Adrenal gland (tissue), 5 donors: ENCODE measurements at regions not wholly inside any gene's neighbourhood (a gene's known extent, or its start where the extent isn't known, plus 50 kb on each side); places are given as distances from the start of the nearest gene placed in this dataset.

Source experiments
- POLR2A ChIP-seq, 2 donors: fragments of 450-650 bp; IDR thresholded peaks; one replicate each; pipeline ENCODE4 v1.6.1; 2017; ENCODE audit warnings: antibody characterized with exemption in 2 of 2, mild to moderate bottlenecking in 2 of 2, moderate library complexity in 1 of 2
- TF ChIP-seq, protein P1 (sequence below), 6 experiments: fragments of 450-650 bp in 4 of 6; fragments of 200-600 bp in 2 of 6; sonication (generic) in 1 of 6; IDR thresholded peaks; 1 replicate in 5 of 6; 2 replicates in 1 of 6; pipeline versions ENCODE4 v1.5.1 to v1.8.0; 2016 to 2021; ENCODE audit warnings: antibody characterized with exemption in 6 of 6, mild to moderate bottlenecking in 2 of 6, moderate library complexity in 1 of 6
- donor health status: DM: no; HTN: no; CAD: no.

DNA sequence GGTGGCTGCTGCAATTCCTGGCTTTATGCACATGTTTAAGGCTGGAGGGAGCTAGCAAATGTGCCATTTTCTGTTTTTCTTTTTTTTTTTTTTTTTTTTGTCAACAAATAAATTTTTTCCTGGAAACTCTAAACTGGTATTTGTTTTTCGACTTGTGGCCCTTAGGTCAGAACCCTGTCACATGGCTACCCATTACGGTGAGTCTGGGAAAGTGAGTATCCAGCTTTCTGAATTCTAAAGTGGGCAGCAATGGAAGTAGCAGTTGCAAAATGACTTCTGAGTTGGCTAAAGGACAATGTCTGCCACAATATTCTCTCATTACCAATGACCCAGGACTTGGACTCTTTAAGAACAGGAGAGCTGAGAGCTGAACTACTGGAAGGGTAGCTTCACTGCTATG is 225.1 kb upstream of the CENPE start:
- TF ChIP-seq, protein P1, sequence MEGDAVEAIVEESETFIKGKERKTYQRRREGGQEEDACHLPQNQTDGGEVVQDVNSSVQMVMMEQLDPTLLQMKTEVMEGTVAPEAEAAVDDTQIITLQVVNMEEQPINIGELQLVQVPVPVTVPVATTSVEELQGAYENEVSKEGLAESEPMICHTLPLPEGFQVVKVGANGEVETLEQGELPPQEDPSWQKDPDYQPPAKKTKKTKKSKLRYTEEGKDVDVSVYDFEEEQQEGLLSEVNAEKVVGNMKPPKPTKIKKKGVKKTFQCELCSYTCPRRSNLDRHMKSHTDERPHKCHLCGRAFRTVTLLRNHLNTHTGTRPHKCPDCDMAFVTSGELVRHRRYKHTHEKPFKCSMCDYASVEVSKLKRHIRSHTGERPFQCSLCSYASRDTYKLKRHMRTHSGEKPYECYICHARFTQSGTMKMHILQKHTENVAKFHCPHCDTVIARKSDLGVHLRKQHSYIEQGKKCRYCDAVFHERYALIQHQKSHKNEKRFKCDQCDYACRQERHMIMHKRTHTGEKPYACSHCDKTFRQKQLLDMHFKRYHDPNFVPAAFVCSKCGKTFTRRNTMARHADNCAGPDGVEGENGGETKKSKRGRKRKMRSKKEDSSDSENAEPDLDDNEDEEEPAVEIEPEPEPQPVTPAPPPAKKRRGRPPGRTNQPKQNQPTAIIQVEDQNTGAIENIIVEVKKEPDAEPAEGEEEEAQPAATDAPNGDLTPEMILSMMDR (IDR thresholded peaks at IDR 0.05) = no peak
- no peak for TF ChIP-seq POLR2A (IDR thresholded peaks at IDR 0.05)
